ENCODE measurements at regions not wholly inside any gene's neighbourhood (a gene's known extent, or its start where the extent isn't known, plus 50 kb on each side); places are given as distances from the start of the nearest gene placed in this dataset.
A peak's percentile ranks its signal among the peaks of the same experiment; 100 is the strongest.

- H2AFZ ChIP-seq = peak overlapping the region; percentile 35; the same call in 1 of the 2 replicates
Observed at GRCh38 chr4:138104284-138104680, 137.9 kb downstream of the SLC7A11 start.

GRCh38 chr4:138103597-138104283 lies 138.4 kb downstream of the SLC7A11 start:
- Histone ChIP-seq H3K9me2 (ENCODE audit: insufficient read depth) (no peaks in the 10 kb centered on the region), H3K4me2 (no peak overlapping the region), H3F3A (replicated peaks; ENCODE audit: low read depth) (no peaks in the 10 kb centered on the region), H3K4me1 (ENCODE audit: insufficient read depth) (peaks cover 13% of the 10 kb centered on the region), H3K27ac (ENCODE audit: low read depth) (no peak overlapping the region), H4K20me1 (replicated peaks; ENCODE audit: insufficient read depth) (no peaks in the 10 kb centered on the region), H2AFZ (no peak overlapping the region; the same call in 1 of the 2 replicates), H3K4me3 (no peak overlapping the region), H3K27me3 (ENCODE audit: insufficient read depth) (no peaks in the 10 kb centered on the region), H3K36me3 (ENCODE audit: insufficient read depth) (no peaks in the 10 kb centered on the region), H3K79me2 (replicated peaks; ENCODE audit: insufficient read depth) (no peaks in the 10 kb centered on the region)
- TF ChIP-seq ZNF331 (CRISPR knock-in tag; IDR thresholded peaks at IDR 0.05; ENCODE audit: low read depth) = no peak
- no peak for TF ChIP-seq POLR2AphosphoS5 (IDR thresholded peaks at IDR 0.05; ENCODE audit: low read depth)
- no peak for TF ChIP-seq STAT1 (IDR thresholded peaks at IDR 0.05; ENCODE audit: unreplicated experiment)
- no peak for TF ChIP-seq CREB1 (CRISPR knock-in tag; IDR thresholded peaks at IDR 0.05; ENCODE audit: low read depth)
- TF ChIP-seq EZH2phosphoT487 (IDR thresholded peaks at IDR 0.05; ENCODE audit: unreplicated experiment) = no peak
- no peak for TF ChIP-seq CTCF (conservative IDR thresholded peaks at IDR 0.05; ENCODE audit: low read depth in 2 of 2)
- DNase-seq (ENCODE audit: low spot score) (no peak), ATAC-seq (no peak)
- Mint-ChIP-seq H3K4me3 (no peak overlapping the region), H3K27ac (no peak overlapping the region), H3K27me3 (ENCODE audit: insufficient read depth, low read depth, poor library complexity) (no peaks in the 10 kb centered on the region), H3K9me3 (peaks cover 22% of the 10 kb centered on the region), H3K4me1 (peaks cover 7% of the 10 kb centered on the region), H3K36me3 (ENCODE audit: low read depth) (peaks cover 21% of the 10 kb centered on the region)

More at GRCh38 chr4:138104284-138104680, 137.9 kb downstream of the SLC7A11 start:
- Mint-ChIP-seq H3K27me3 (ENCODE audit: insufficient read depth, low read depth, poor library complexity) (no peaks in the 10 kb centered on the region), H3K27ac (no peak overlapping the region), H3K4me3 (no peak overlapping the region), H3K36me3 (ENCODE audit: low read depth) (peaks cover 25% of the 10 kb centered on the region), H3K4me1 (peaks cover 7% of the 10 kb centered on the region), H3K9me3 (peaks cover 24% of the 10 kb centered on the region)
- H3K36me3 ChIP-seq (ENCODE audit: insufficient read depth) = no peaks in the 10 kb centered on the region
- H3K27me3 ChIP-seq (ENCODE audit: insufficient read depth) = no peaks in the 10 kb centered on the region
- H3K79me2 ChIP-seq (replicated peaks; ENCODE audit: insufficient read depth) = no peaks in the 10 kb centered on the region
- H3K9me2 ChIP-seq (ENCODE audit: insufficient read depth) = no peaks in the 10 kb centered on the region
- H3K4me1 ChIP-seq (ENCODE audit: insufficient read depth) = peaks cover 13% of the 10 kb centered on the region
- H3F3A ChIP-seq (replicated peaks; ENCODE audit: low read depth) = no peaks in the 10 kb centered on the region
- DNase-seq (ENCODE audit: low spot score) (no peak), ATAC-seq (no peak)
- H4K20me1 ChIP-seq (replicated peaks; ENCODE audit: insufficient read depth) = no peaks in the 10 kb centered on the region
- H3K4me3 ChIP-seq = no peak overlapping the region
- H3K27ac ChIP-seq (ENCODE audit: low read depth) = no peak overlapping the region
- no peak for TF ChIP-seq ZNF331 (CRISPR knock-in tag; IDR thresholded peaks at IDR 0.05; ENCODE audit: low read depth)
- no peak for TF ChIP-seq EZH2 (IDR thresholded peaks at IDR 0.05; ENCODE audit: low read depth, unreplicated experiment)
- no peak for TF ChIP-seq CREB1 (CRISPR knock-in tag; IDR thresholded peaks at IDR 0.05; ENCODE audit: low read depth)
- no peak overlapping the region for H3K4me2 ChIP-seq

GRCh38 chr4:138099385-138099784 lies 142.8 kb downstream of the SLC7A11 start:
- Histone ChIP-seq H3K79me2 (replicated peaks; ENCODE audit: insufficient read depth) (no peaks in the 10 kb centered on the region), H2AFZ (no peak overlapping the region), H3K27me3 (ENCODE audit: insufficient read depth) (no peaks in the 10 kb centered on the region), H4K20me1 (replicated peaks; ENCODE audit: insufficient read depth) (no peaks in the 10 kb centered on the region), H3K4me1 (ENCODE audit: insufficient read depth) (peaks cover 13% of the 10 kb centered on the region), H3F3A (replicated peaks; ENCODE audit: low read depth) (no peaks in the 10 kb centered on the region), H3K4me2 (no peak overlapping the region), H3K27ac (ENCODE audit: low read depth) (no peak overlapping the region), H3K4me3 (no peak overlapping the region), H3K9me2 (ENCODE audit: insufficient read depth) (no peaks in the 10 kb centered on the region), H3K36me3 (ENCODE audit: insufficient read depth) (no peaks in the 10 kb centered on the region)
- DNase-seq (ENCODE audit: low spot score) = no peak
- H3K4me3 Mint-ChIP-seq = no peak overlapping the region
- no peaks in the 10 kb centered on the region; the same call in 2 of the 3 replicates for H3K4me1 Mint-ChIP-seq
- TF ChIP-seq CREB1 (CRISPR knock-in tag; IDR thresholded peaks at IDR 0.05; ENCODE audit: low read depth) = no peak
- no peak for TF ChIP-seq REST (IDR thresholded peaks at IDR 0.05; ENCODE audit: unreplicated experiment)
- no peak for TF ChIP-seq NANOG (IDR thresholded peaks at IDR 0.05; ENCODE audit: borderline replicate concordance)
- TF ChIP-seq STAT1 (IDR thresholded peaks at IDR 0.05; ENCODE audit: unreplicated experiment) = no peak
- no peak for TF ChIP-seq ZNF331 (CRISPR knock-in tag; IDR thresholded peaks at IDR 0.05; ENCODE audit: low read depth)
- H3K27me3 Mint-ChIP-seq (ENCODE audit: insufficient read depth, low read depth, poor library complexity) = no peaks in the 10 kb centered on the region
- no peaks in the 10 kb centered on the region for H3K36me3 Mint-ChIP-seq (ENCODE audit: low read depth)
- ATAC-seq = no peak
- H3K27ac Mint-ChIP-seq = no peak overlapping the region
- H3K9me3 Mint-ChIP-seq = no peaks in the 10 kb centered on the region
